Non-pigmented ciliary epithelial cell (primary cell): ENCODE measurements at regions not wholly inside any gene's neighbourhood (a gene's known extent, or its start where the extent isn't known, plus 50 kb on each side); places are given as distances from the start of the nearest gene placed in this dataset.

Experiments
- DNase-seq: peaks from one replicate; pipeline ENCODE4 v3.0.0-alpha.2; 2010; ENCODE audit warnings: low read depth

DNA sequence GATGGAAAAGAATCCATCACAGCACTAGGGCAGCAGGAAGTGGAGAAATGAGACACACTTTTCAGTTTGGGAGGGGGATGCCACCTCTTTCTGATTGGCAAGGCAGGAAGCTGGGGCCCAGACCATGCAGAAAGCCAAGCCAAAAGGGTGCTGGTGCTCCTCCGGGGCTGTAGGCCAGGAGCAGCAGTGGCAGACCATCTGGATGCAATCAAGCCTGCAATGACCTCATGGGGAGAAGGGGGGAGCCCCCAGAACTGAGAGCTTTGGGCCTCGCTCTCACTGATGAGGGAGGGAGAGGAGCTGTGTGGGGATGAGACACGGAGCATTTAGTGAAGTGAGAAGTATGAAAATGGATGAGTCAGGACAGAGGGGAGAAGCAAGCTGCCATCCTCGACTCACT is 141.3 kb upstream of the NALF2 start:
- DNase-seq = no peak

DNA sequence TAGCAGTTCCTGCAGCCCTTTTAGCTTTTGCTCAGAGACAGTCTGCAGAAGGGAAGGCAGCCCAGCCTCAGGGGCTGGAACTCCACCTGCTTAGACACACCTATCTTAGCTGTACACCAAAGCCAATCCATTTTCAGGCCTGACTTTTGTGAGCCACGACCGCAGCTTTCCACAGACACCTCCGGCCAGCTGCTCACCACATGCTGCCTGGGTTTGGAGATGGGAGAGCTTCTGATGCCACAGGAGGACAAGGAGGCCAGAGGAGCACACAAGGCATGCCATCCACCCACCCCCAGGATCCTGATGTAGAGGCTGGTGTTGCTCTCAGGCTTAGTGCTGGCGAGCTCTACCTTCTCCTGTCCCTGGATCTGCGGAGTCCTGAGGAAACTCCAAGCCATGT is 141.8 kb upstream of the NALF2 start:
- no peak for DNase-seq

DNA sequence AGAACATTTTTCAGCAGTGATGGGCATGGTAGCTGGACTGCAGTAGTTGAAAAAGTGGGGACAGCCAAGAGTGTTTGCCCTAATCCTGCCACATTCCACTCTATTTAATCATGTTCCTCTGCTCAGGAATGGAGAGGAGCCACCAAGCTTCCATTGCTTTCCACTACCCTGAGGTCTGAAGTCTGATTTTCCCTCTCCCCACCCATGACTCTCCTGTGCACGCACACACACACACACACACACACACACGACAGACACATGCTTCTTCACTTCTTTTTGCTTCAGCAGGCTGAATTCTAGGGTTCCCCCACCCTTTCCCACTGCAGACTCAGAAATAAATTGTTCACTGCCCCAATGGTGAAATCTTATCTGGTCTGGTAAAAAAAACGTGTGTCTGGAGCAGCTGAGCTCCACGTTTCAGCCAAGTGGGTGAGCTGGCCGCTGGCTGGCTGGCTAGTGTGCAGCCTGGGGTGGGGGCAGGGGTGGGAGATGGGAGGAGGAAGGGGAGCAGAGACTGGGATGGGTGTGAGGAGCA is 142.7 kb upstream of the NALF2 start:
- DNase-seq = no peak

DNA sequence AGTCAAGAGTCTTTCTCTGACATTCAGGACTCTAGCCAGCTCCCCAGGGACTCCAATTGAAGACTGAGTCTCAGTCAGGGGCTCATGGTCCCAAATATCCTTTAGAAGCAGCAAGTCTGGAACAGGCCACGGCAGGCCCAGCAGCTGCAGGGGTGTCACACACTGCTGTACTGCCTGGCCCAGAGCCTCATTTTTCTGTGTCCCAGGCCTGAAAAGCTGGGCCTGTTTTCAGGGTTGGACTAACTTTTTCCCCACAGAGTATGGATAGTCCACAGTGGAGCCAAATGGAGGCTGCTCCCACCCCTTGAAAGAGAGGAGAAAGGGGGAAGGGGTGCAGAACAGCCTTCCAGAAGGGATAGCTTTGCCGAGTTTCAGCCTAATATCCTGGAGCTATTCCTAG is 146.8 kb upstream of the NALF2 start:
- no peak for DNase-seq

DNA sequence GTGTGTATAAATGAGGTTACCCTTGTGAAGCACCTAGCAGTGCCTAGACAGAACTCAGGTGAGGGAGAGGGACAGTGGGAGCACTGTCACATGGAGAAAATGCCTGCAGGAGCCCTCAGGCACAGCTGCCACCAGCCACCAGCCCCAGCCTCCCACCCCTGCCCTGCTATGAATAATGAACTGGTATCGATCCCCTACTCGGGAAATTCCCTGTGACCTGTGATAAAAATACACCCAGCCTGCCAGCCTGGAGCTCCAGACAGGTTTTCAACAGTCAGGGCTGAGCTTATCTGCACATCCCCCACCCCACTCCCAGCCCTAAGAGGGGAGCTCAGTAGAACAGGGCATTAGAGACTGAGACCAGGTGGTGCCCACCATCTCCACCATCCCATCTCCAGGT is 159.6 kb upstream of the PJA1 start:
- no peak for DNase-seq

DNA sequence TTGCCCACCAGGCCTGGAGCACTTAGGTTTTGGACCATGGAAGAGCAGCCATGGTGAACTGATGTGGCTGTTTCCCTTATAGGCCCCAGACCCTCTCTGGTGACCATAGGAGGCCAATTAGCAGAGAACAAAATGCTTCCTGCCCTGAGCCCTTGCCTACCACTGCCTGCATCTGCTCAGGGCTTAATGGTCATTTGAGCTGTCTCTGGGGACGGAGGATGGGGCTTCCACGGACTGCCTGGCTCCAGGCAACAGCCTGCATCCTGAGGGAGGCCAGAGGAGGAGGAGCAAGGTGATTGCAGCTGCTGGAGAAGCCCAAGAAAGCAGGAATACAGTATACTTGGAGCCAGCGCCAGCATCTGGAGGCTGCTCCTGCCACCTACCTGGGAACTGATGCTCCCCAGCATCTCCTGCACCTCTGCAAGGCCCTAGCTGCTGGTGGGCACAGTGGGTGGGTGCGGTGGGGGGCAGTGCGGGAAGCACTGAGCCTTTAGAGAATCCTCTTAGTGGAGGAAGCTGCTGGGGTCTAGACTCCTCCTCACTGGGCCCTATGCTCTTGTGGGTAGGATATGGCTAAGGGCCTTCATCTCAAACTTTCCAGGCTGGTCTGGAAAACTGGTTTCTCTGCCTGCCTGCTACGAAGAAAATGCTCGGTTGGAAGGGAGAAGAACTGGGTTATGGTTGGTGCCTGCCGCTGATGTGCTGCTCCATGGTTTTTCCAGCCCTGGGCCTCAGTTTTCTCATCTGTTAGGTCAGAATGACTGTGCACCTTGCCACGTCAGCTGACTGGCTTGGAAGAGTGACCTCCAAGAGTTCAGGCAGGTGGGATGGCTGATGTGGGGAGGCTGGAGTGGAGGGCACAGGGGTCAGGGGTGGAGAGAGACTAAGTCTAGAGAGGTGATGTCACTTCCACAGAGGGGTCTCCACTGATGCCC is 158.8 kb upstream of the PJA1 start:
- DNase-seq = no peak

DNA sequence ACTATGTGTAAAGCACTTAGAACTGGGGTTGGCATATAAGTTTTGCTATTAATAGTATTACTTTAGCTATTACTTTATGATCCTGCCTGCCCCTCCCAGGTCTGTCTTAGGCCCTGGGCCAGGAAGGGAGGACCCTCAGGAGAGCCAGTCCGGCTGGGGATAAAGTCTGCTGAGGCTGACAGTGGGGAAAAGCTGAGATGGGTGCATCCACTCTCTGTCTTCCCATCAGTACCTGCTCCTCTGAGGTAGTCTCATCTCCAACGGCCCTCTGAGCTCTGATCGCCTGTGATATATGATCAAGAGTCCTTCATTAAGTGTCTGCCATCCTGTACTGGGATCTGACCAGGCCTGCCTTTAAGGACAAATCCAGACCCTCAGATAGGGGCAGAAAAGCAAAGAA is 156.5 kb upstream of the PJA1 start:
- no peak for DNase-seq

DNA sequence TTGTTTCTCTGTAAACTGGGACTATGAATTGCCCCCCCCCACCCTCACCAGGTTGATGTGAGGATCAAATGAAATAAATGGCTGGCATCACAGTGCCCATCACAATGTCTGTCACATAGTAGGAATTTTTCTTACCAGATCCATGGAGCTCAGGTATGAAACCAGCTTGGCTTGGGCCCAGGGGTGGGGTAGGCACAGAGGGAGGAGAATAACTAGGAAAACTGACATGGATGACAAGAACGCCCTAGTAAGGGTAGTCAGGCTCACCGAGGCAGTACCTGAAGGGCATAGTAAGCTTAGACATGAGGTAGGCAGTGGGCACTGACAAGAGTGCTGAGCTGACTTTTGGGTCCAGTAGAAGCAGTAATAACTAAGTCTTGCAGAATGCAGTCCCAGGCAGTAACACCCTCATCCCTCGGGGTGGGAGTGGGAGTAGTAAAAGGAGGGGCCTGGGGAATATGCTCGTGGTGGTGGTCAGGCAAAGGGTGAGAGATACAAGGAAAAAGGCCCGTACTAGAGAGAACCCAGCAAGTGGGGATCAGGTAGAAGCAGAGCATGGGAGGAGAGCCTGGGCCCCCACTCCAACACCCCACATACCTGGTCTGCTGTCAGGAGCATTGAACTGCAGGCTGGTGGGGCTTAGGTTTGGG is 155.9 kb upstream of the PJA1 start:
- no peak for DNase-seq

DNA sequence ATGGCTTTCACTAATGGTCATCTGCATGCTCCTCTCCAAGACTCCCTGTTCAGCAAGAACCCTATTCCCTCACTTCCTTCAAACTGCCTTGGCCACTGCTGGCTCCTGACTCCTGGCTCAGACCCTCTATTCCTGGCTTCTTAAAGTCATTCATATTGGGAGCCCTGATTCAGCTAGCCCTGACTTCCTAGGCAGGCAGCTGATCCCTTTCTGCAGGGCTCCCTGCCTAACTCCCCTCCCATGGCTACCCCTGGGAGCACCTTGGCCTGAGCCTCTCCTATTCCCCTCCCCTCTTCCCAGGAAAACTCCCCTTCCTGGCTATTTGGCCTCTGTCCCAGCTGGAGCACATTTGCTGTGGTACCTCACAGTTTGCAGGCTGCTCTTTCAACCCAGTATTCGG is 154.9 kb upstream of the PJA1 start:
- no peak for DNase-seq

DNA sequence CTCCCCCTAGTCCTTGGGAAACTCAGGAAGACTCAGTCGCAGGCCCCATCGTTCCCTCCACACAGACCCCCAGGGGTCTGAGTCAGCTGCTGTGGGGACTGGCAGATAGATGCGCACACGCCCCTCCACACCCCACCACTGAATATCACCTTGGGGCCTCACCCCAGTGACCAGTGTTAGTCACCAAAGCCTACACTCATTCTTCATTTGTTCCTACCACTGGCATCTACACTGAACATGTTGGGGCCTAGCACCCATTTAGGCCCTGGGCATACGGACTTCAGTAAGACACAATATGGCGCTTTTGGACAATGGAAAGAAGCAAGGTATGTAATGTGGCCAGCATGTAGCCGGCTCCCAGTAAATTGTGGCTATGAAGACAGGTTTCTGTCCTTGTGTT is 154.1 kb upstream of the PJA1 start:
- no peak for DNase-seq

DNA sequence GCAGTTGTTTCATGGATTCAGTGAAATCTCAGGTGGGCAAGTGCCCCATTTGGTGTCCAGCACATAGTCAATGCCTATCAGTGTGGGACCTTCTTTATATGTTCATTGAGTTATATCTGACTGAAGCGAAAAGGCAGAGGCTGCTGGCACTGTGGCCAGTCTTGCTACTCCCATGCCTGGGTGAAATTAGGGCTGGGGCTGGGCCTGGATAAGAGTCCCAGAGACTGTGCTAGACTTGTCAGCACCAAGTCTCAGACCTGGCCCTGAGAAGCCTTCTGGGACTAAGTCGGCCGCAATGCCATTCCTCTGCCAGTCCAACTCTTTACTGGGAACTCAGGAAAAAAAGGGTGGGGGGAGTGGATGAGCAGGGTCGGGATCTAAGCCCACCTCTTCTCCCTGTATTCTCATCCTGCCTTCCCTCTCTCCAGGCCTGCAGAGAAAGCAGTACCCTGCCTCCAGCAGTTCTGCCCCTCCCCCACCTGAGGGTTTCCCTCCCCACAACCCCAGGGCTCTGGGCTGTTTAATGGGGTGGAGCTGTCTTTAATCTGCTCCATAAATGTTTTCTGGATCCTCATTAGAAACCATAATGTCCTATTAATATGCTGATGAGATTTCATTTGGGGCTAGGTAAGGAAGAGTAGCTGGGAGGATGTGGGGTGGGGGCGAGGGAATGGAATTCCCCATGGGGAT is 153.5 kb upstream of the PJA1 start:
- no peak for DNase-seq

DNA sequence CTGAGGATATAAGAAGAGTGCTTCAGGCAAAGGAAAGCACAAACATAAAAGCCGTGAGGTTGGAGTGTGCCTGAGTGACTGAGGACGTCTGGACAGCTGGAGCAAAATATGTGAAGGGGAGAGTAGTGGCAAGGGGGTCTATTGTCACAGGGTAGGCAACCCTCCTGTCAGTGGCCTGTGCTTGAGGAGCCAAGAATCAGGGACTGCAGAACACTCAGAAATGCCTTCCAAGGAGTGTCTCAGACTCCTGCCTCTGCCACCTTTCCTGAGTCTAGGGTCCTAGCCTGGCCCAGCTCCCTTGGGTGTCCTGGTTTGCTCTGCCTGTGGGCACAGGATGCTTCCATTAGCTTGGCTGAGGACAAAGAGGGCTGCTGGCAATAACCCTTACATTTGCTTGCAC is 152.5 kb upstream of the PJA1 start:
- no peak for DNase-seq

DNA sequence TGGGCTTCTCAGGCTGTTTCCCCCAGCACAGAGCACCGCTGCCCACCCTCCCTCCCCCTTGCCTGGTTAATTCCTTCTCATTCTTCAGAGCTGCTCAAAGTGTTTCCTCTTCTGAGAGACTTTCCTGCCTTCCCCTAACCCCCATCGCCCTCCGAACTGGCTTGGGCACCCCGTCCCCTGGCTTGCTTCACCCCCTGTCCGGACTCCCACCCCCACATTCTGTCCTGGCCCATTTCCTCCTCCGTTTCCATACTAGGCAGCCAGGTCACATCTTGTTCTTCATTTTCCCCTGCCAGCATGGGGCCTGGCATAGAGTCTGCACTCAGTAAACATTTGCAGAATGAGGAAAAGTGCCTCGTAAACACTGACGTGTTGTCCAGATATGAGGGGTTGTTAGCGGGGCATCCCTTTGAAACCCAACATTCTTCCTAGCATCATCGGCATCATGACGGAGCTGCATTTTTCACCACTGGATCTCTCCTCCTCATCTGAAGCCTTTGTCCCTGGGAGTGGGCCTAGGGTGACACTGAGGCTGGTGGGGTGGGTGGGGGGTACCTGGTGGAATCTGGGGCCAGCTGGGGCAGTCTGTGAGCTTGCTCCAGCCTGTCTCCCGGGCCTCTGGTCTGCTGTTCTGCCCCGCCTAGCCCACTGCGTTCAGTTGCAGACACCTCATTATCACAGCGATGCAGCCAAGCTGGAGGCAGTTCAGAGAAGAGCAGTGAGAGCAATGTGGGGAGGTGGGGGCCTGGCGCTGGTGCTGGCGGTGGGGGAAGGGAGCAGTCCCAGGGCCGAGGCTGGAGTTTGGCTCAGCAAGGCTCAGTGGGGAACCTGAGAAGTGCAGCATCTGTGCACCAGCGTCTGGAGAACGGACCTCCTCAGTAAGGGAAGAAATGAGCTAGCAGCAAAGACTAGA is 149.4 kb upstream of the PJA1 start:
- no peak for DNase-seq

DNA sequence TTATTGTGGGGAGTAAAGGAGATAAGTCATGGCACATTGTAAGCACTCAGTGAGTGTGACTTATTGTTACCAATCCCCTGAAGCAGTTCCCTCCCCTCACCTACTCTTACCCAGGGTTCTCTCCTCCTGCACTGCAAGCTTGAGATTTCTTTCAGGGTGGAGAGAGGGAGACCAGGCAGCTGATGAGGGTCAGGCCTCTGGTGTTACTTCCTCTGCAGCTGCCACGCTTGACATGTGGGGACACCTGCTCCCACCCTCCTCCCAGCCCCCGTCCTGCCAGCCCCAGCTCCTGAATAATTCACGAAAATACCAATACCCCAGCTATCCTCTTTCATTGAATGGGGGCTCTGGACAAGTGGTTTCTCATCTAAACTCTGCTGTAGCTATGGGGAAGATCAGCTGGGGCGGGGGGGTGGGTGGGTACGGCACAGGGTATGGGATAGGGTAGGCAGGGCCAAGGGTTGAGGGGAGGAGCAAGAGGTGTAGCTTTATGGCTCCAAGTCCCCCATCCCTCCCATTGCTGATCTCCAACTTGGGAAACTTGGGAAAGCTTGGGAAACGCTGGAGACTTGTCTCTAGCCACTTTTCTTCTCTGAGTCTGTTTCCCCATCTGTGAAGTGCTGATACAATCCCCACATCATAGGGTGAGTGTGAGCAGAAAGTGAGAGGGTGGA is 148.5 kb upstream of the PJA1 start:
- DNase-seq = no peak

DNA sequence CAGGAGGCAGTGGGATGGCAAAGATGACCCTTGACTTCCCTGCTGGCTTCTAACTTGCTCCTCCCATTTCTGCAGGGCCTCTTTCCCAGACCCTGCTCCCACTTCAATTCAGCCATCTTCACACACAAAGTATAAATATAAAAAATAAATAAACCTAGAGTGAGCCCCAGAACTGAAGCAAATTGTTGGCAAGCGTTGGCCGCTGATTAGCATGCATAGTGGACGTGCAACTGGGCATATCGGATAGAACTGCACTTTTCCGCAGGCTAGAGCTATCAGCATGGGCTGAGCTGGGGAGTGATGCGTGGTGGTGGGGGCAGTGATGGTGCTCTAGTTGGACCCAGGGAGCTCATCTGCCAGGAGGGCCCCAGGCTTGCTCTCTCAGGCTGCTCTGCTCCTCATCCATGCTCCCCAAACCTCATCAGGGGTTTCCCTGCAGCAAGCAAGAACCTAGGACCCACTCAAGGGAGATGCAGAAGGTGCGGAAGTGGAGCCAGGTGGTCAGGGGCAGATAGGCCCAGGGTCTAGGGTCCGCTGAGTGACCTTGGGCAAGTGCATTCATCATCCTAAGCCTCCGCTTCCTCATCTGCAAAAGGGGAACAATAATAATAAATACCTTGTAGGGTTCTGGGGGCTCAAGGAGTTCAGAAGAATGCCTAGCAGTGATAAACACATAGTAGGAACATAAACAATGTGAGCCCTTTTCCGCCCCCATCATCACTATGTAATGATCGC is 146.8 kb upstream of the PJA1 start:
- no peak for DNase-seq

DNA sequence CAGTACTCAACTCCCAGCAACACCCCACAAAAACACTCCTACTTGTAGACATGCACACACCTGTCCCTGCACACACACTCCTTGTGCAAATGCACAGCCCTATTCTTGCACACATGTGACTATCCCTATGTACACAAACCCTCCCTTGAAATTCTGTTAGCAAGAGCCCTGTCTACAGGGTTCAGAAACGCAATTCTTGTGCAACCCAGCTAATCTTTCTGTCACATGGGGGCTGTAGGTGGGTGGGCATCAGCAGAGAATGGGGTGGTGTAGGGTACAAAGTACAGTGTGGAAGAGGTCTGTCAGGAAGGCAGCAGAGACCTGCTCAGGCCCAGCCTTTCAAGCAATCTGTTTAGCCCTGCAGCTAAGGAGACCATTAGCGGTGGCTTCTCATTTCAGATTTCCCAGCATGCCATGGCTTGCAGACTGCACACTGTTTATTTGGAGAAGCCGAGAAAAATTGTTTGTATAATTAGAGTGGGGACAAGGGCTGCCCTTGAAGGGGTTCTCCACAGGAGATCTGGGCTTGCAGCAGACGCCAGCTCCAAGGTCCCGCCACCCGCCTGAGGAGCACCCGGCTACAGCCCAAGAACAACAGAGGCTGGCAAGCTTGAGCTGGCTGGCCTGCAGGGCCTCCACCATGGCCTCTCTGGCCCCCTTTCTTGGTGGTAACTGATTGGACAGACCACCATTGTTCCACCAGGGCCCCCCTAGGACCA is 144.0 kb upstream of the PJA1 start:
- no peak for DNase-seq

DNA sequence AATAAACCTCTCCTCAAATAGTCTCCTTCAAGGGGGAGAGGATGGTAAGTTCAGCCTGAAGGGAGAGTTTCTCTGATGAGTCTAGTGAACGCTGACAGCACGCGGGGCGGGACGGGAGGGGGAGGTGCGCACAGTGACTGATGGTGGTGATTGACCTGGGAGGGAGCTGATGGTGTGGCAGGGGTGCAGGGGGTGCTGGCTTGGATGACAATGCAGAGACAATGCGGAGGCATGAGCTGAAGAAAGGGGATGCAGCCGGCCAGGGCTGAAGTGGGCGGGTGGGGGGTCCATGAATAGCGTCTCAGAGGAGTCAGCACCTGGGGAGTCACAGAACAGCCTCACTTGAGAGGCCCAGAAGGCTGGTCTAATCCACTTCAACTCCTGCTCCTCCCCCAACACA is 142.5 kb upstream of the PJA1 start:
- no peak for DNase-seq

DNA sequence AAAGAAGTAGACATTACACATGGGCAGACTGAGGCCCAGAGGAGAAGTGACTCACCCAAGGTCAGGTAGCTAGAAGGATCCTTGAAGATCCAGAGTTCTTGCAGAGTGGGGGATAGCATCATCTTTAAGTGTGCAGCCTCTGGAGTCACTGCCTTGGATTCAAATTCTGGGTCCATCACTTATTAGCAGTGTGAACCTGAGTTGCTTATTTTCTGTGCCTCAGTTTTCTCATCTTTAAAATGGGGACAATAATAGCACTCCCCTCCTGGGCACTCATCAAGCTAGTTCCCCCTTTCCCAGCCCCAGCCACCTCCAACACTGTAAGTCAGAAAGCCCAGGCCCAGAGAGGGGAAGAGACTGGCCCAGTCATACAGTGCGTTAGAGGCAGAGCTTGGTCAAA is 141.8 kb upstream of the PJA1 start:
- no peak for DNase-seq

DNA sequence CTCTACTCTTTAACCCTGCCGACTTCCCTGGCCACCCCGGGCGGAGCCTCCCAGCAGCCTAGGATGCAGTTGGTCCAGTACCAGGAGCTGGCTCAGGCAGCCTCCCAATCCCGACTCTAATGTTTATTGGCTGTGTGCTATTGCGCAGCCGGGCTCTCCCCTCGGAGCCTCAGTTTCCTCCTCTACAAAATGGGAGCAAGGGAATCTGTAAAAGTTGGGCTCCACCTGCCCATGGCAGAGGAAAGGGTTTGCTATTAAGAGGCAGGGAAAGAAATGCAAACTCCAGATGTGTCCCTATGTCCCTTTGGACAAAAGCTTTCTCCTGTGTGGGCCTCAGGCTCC is 140.8 kb upstream of the PJA1 start:
- no peak for DNase-seq
